ENCODE measurements at regions not wholly inside any gene's neighbourhood (a gene's known extent, or its start where the extent isn't known, plus 50 kb on each side); places are given as distances from the start of the nearest gene placed in this dataset.

- H3K27ac ChIP-seq (ENCODE audit: low read length): peak overlapping the region; percentile 71
- TF ChIP-seq RAD21 (conservative IDR thresholded peaks at IDR 0.05) (peak; percentile 30), POLR2AphosphoS5 (IDR thresholded peaks at IDR 0.05) (peak; percentile 72), CTCF (IDR thresholded peaks at IDR 0.05; ENCODE audit: poor library complexity, severe bottlenecking) (no peak), SMC3 (conservative IDR thresholded peaks at IDR 0.05; ENCODE audit: poor library complexity) (peak; percentile 47), REST (IDR thresholded peaks at IDR 0.05; ENCODE audit: borderline replicate concordance) (peak; percentile 33), EZH2 (IDR thresholded peaks at IDR 0.05; ENCODE audit: borderline replicate concordance, insufficient read depth, low read length, poor library complexity, severe bottlenecking) (no peak), EP300 (conservative IDR thresholded peaks at IDR 0.05; ENCODE audit: poor library complexity, severe bottlenecking) (peak; percentile 91), TAF1 (IDR thresholded peaks at IDR 0.05; ENCODE audit: low read depth) (no peak), MXI1 (conservative IDR thresholded peaks at IDR 0.05; ENCODE audit: poor library complexity, severe bottlenecking) (no peak)
- no peaks in the 10 kb centered on the region for H3K27me3 ChIP-seq (ENCODE audit: insufficient read depth, low read depth, low read length)
- H3K79me2 ChIP-seq (replicated peaks; ENCODE audit: insufficient read depth, low read length): no peaks in the 10 kb centered on the region
- no peaks in the 10 kb centered on the region for H3K9me2 ChIP-seq (ENCODE audit: insufficient read depth, low read length)
- no peaks in the 10 kb centered on the region for H3F3A ChIP-seq (ENCODE audit: insufficient read depth, low read length, poor library complexity, severe bottlenecking)
- H3K4me2 ChIP-seq (ENCODE audit: low read length): peak overlapping the region; percentile 56
- H2AFZ ChIP-seq (ENCODE audit: low read depth, low read length): no peak overlapping the region
- no peaks in the 10 kb centered on the region for H4K20me1 ChIP-seq (ENCODE audit: insufficient read depth)
- peak overlapping the region; percentile 10 for H3K9ac ChIP-seq (ENCODE audit: low read length)
- peak overlapping the region; percentile 40 for H3K4me3 ChIP-seq (ENCODE audit: low read length)
- H3K36me3 ChIP-seq (ENCODE audit: insufficient read depth, low read length): no peaks in the 10 kb centered on the region
- H3K9me3 ChIP-seq (ENCODE audit: low read length): no peaks in the 10 kb centered on the region
Measured at GRCh38 chr2:234708091-234708683, 211.3 kb upstream of the ARL4C start.

- no peaks in the 10 kb centered on the region for H3K9me3 ChIP-seq (ENCODE audit: low read length)
- H4K20me1 ChIP-seq (ENCODE audit: insufficient read depth): no peaks in the 10 kb centered on the region
- no peaks in the 10 kb centered on the region for H3K36me3 ChIP-seq (ENCODE audit: insufficient read depth, low read length)
- no peaks in the 10 kb centered on the region for H3K27me3 ChIP-seq (ENCODE audit: insufficient read depth, low read depth, low read length)
- H3F3A ChIP-seq (ENCODE audit: insufficient read depth, low read length, poor library complexity, severe bottlenecking): no peaks in the 10 kb centered on the region
- no peak overlapping the region for H2AFZ ChIP-seq (ENCODE audit: low read depth, low read length)
- H3K4me3 ChIP-seq (ENCODE audit: low read length): no peak overlapping the region
- no peaks in the 10 kb centered on the region for H3K79me2 ChIP-seq (replicated peaks; ENCODE audit: insufficient read depth, low read length)
- H3K4me2 ChIP-seq (ENCODE audit: low read length): no peak overlapping the region
- no peak for TF ChIP-seq EP300 (conservative IDR thresholded peaks at IDR 0.05; ENCODE audit: poor library complexity, severe bottlenecking)
- TF ChIP-seq CTCF (IDR thresholded peaks at IDR 0.05; ENCODE audit: poor library complexity, severe bottlenecking): no peak
- TF ChIP-seq SMC3 (conservative IDR thresholded peaks at IDR 0.05; ENCODE audit: poor library complexity): no peak
- TF ChIP-seq RAD21 (conservative IDR thresholded peaks at IDR 0.05): no peak
- no peak for TF ChIP-seq TAF1 (IDR thresholded peaks at IDR 0.05; ENCODE audit: low read depth)
- TF ChIP-seq REST (IDR thresholded peaks at IDR 0.05; ENCODE audit: borderline replicate concordance): no peak
- TF ChIP-seq POLR2AphosphoS5 (IDR thresholded peaks at IDR 0.05): no peak
- TF ChIP-seq EZH2 (IDR thresholded peaks at IDR 0.05; ENCODE audit: borderline replicate concordance, insufficient read depth, low read length, poor library complexity, severe bottlenecking): no peak
- TF ChIP-seq MXI1 (conservative IDR thresholded peaks at IDR 0.05; ENCODE audit: poor library complexity, severe bottlenecking): no peak
- no peak overlapping the region for H3K27ac ChIP-seq (ENCODE audit: low read length)
- H3K9me2 ChIP-seq (ENCODE audit: insufficient read depth, low read length): no peaks in the 10 kb centered on the region
- H3K9ac ChIP-seq (ENCODE audit: low read length): no peak overlapping the region
Measured at GRCh38 chr2:234706086-234706485, 209.2 kb upstream of the ARL4C start.
